NCI-H2029 treated with DMSO at 0.1 percent for 48 hours (cell line): ENCODE measurements at regions not wholly inside any gene's neighbourhood (a gene's known extent, or its start where the extent isn't known, plus 50 kb on each side); places are given as distances from the start of the nearest gene placed in this dataset.
"Not testable (repeated sequence)": the region's sequence is repeated elsewhere in the genome, so short reads cannot be mapped to it uniquely, and the experiment has no call there.

Experiments
- DNase-seq: peaks from one replicate; lab custom pipeline; 2025; lab: John Stamatoyannopoulos, UW

DNA sequence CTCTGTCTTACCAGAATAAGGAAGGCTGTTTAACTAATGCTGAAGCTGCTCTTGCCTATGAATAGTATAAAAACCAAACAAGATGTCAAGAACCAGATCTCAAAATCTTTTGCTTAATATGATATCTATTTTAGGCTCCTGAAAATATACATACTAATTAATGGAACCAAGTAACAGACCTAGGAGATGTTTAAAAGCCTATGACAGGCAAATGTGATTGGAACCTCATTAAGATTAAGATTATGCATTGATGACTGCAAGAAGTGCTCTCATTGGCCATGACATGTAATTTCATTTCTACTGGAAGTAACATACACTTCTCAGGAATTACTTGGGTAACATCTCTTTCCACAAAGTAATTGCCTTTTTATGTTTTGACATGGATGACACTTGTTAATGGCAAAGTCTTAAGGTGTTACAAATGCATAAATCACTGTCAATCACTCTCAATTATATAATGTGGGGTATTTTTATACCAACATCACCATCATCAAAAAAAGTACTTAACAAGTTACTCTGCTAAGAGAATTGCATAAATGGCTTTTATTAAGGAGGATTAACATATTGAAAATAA is 326.9 kb upstream of the MIR17HG start:
- no peak for DNase-seq

DNA sequence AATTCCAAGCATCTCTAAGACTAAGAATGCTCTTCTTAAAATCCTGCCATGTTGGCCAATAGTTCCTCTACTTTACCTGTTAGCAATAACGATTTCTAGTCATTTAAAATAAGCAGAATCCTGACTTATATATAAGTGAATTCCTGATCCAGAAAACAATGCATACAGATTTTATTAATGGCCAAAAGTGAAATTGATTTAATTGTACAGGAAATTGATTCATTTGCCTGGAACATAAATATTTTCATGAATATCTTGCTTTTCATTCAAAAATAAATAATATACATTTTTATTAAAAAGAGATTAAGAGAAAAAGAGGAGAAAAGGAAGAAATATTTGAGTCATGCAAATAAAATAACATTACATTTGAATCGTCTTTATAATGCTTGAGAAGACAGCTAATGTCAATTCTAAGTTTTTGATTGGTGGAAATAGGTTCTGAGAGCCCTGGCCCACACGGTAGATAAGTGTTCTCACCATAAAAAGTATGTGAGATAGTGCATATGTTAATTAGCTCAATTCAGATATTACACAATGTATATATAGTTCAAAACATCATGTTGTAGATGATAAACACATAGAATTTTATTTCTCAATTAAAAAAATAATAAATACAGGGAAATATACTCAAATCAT is 323.2 kb upstream of the MIR17HG start:
- DNase-seq, result no peak

DNA sequence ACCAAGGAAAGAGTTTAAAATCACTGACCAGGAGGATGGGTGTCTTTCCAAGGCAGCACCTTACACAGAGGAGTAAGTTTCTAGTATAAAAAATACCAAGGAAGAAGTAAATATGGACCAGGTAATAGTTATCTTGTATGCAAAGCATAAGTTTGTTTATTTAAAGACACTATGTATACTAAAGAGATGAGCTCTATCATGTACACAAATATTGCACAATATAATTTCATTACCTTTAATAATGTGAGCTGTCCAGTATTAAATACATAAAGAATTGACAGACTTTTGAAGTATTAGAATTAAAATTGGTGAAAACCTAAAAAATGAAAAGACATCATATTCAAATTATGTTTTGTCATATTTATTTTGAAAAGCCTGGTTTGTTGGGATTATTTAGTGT is 322.0 kb upstream of the MIR17HG start:
- DNase-seq, result no peak

DNA sequence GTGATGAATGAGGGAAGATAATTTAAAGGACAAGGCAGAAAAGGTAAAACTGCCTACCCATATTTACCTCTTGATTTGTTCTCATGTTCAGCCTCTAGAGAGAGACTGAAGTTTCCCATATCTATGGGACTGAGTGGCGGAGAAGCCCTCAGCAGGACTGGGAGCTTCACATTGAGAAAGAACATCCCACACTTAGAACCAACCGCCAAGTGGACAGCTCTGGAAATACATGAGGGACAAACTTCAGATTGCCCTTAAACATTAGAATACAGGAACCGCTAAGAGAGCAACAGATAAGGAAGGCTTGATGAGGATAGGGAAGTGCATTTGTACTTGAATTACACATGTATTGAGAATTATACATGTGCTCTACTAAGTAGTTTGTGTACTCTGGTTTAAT is 316.0 kb upstream of the MIR17HG start:
- DNase-seq, result no peak

DNA sequence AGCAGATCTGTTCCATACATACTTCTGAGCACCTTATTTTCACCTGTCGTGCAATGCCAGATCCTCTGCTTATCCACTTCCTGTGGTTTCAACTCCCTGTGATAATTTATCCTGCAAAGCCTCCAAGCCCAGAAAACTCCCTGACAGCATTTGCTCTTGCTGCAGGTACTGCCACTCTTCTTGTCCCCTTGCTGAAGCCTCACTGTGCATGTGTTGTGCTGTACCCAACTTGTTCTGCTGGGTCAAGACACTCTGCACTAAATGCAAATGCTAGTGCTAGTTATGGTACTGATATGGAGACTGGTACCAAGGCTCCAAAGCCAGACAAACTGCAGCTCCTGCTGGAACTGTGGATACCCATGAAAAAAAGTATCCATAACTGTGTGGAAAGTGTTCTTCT is 315.4 kb upstream of the MIR17HG start:
- DNase-seq, result no peak

DNA sequence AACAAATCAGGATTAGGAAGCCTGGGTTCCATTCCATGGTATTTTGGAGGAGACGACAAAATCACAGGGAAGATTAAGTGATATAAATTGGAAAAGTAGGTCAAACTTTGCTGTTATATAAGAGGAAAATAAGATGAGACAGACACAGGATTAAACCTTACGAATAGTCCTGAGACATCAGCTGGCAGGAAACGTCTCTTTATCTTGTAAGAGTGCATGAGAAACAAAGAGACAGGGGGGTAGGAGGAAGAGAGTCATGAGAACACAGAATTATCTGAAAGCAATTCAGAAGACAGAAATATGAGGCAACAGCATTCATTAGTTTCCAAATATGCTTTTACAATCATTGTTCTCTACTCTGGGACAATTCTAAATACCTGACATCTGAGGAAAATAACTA is 310.6 kb upstream of the MIR17HG start:
- DNase-seq, result no peak

DNA sequence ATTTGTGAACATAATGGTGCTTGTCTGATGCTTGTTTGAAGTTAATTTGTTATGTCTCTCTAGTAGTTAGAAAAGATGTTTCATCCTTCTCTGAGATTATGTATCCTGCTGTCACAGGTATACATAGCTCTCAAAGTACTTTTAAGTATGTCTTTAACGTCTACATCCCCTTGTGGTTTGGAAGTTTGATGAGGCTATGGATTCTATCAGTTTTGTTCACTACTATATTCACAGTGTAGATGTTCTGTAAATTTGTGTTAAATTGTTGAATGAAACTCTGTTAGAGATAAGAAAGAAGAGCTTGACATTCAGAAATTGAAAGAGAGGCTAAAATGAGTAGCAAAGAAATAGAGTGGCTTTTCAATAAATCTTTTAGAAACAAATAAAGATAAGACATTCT is 304.6 kb upstream of the MIR17HG start:
- no peak for DNase-seq

DNA sequence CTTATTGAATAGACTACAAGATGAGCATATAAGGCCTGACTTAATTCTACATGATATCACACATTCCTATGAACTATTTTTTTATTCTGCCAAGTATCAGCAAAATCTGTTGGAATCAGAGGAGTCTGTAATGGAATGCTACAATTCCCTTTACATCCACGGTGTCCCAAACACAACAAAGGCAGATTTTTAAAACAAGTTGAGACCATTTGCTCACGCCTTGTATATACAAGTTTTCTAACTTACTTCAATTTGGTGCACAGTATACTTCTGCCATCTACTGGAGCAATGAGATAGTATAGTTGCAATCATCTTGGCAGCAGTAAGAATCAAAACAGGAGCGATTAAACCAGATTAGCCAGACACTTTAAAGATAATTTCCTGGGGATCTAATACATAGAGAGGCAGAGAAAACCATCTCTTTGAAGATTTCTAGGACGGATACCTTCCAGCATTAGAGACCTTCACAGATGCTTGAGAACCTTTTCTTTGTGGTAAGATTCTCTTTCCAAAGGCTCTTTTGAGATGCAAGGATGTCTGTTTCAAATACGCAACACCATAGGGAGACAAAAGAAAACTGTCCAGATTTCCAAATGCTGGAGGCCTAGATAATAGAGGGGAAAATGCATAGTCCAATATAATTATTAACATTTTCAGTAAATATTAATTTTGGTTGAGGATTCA is 302.0 kb upstream of the MIR17HG start:
- no peak for DNase-seq

DNA sequence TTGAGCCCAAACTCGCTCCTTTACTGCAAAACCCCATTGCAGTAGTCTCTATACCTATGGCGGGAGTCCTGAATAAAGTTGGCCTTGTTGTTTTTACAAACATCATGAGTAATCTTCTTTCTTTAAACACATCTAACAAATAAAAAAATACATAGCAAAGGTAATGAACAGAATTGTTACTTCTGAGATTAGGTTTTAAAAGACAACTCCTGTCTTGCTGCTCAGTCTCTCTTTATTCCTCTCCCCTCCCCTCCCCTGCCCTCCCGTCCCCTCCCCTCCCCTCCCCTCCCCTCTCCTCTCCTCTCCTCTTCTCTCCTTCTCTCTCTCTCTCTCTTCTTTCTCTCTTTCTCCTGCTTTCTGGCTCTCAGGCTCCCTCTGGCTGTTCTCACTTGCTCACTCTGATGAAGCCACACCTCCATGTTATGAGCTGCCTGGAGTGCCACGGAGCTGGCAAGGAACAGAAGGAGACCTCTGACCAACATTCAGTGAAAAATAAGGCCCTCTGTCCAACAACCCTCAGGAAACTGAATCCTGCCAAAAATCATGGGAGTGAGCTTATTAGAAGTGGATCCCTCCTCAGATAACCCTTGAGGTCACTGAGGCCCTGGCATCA is 300.7 kb upstream of the MIR17HG start:
- DNase-seq, result no peak

DNA sequence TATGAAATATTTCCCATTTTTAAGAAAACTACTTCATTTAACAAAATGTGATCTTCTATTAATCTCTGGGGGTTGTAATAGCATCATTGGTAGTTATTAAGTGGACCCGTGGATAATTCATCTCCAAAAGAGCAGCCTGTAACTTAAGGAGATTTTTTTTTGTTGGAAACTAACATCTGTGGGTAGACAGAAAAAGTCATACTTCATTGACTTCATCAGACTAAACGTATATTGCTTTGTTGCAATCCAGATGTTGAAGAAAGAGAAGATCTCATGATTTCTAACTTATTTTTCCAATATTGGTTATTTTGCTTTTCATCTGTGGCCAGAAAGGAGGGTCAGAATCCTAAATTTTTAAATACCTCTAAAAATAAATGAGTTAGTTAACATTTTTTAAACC is 296.5 kb upstream of the MIR17HG start:
- DNase-seq, result no peak

DNA sequence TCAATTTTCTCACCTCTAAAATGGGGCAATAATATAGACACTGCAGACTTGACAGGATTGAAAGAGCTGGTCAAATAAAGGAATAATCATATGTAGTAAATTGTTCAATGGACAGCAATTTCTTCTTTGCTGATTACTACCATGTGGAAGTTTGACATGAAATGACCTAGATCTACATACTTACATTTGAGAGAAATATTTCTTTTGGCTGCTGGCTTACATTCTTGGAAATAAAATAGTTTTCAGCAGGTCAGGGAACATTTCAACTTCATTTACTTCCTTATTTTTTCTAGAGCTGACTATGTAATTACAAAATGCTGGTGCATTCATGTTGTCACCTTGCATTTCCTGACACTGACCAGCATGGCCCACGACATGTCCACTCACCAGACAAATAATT is 294.6 kb upstream of the MIR17HG start:
- no peak for DNase-seq

DNA sequence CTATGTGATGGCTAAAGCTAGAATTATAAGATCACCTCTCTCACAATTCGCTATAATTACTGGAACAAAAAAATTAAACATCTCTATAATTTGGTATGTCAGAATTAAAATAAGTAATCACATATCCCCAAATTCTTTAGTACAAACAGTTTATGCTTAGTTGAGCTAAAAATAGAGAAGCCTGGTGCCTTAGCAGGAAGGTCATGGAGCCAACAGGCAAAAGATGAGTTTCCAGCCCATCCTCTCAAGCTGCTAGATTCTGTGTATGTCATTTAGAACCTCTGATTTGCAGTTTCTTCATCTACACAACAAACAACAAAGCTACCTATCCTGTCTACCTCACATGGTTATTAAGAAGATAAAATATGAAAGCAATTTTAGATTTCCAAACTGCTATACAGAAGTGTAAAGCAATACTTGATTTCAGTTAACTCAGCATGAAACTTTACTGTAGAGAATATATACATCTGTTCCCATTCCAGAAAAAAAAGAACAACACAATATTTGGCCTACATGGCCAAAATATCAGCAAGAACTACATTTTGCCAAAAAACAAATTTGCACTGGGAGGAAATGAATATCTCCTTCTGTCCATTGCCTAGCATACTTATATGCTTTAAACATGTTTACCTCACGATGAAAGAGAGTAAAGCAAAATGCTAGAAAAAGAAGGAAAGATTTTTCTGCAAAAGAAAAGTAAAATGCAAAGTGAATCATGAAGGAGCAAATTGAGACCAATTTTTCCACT is 294.0 kb upstream of the MIR17HG start:
- DNase-seq, result no peak

DNA sequence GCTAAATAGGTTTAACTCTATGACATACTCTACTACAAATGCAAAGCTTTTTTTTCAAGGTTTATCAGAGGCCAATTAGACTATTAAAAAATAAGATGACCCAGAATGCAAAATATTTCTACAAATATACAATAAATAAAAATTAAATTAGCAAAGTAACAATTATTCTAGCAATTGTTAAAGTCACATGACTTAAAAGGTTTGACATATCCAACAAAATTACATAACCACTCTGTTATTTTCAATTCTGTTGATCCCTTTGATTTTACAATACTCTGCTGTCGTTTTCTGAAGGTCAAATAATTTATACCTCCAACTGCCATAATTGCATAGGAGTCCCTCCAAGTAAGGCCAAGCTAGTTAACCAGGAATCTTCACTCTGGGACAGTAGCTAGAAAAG is 292.6 kb upstream of the MIR17HG start:
- DNase-seq, result no peak

DNA sequence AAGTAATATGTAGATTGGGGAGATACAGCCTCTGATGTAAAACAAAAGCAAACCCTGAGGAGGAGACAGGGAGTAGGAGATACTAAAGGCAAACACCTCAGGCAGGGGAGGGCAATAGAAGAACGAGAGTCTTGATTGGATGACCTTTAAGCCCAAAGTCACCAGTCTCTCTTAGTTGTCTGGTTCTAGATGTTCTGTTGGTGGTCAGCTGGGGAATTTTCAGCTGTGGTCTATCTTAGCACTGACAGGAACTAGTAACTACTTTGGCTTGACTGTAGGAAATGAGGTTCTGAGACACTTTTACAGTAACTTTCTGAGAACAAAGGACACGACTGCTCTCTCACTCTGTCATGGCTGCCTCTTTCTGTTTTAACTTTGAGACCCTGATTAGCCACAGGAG is 290.7 kb upstream of the MIR17HG start:
- DNase-seq, result no peak

DNA sequence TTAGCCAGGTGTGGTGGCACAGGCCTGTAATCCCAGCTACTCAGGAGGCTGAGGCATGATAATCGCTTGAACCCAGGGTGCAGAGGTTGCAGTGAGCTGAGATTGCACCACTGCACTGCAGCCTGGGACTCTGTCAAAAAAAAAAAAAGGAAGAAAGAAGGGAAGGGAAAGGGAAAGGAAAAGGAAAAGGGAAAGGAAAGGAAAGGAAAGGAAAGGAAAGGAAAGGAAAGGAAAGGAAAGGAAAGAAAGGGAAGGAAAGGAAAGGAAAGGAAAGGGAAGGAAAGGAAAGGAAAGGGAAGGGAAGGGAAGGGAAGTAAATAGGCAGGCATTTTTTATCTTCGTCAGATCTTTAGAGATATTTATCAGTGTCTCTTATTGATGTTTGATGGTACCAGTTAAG is 290.0 kb upstream of the MIR17HG start:
- not testable (repeated sequence) for DNase-seq

DNA sequence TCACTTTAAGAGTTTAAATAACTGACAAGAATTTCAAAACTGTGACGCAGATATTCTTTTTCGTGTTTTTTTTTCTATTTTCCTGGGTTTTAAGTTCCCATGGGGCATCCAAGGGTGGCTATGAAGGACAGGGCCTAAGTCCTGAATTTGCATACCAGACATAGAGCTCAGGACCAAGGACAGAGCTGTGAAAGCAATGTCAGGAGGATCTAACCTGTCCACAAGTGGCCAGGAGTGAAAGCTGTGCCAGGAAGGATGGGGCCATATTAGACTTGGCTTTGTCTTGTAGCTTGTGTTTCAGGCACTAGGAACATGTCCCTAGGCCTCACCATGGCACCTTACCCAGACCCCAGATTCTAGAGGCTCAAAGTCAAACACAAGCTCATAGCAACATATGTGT is 289.4 kb upstream of the MIR17HG start:
- DNase-seq, result no peak

DNA sequence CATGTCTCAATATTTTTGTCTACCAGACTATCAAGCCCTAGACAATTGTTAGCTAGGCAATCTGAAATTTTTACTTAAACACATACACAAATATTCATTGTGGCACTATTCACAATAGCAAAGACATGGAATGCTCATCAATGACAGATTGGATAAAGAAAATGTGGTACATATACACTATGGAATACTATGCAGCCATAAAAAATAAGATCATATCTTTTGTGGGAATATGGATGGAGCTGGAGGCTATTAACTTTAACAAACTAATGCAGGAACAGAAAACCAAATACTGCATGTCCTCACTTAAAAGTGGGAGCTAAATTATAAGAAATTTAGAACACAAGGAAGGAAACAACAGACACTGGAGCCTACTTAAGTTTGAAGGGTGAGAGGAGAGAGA is 288.6 kb upstream of the MIR17HG start:
- no peak for DNase-seq

DNA sequence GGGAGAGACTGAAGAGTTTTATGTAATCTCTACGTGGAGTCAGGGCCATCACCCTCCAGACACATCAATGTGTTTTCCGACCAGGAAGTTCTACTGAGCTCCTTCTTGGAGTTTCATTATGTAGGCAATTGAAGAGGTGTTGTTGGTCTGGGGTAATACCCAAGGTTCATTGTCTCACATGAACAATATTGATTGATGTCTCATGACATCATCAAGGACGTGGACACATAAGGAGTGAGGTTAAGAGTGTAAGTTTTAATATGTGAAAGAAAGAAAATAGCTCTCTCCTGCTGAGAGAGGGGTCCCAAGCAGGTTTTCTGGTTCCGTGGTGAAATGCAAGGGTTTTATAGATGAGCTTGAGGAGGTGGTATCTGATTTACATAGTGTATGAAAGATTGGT is 280.7 kb upstream of the MIR17HG start:
- DNase-seq, result no peak

DNA sequence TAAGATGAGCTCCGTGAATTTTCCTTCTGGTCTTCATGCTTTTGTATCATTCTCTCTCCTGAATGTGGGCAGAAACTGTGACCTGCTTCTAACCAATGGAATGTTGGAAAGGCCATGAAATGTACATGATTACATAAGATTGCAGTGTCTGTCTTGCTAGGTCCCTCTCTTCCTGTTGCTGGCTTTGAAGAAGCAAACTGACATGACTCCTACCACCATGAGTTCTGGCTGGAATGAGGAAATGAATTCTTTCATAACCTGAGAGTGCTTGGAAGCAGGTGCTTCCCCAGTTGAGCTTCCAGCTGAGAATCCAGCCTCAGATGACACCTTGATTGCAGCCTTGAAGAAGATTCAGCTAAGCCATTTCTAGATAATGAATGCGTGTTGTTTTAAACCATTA is 275.0 kb upstream of the MIR17HG start:
- no peak for DNase-seq

DNA sequence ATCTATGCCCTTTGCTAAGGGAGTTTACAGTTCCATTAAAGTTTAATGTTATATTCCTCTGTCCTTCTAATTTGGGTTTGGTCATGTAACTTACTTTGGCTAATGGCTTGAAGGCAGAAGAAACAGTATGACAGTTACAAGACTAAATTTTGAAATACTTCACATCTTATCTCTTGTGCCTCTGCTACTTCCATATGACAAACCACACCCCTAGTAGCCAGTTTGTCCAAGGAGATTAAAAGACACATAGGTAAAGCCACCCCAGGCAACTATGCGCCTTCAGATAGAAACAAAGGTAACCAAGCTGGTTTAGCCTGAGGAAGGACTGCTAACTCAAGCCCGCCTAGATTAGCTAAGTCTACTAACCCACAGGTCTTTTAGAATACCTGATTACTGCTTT is 273.4 kb upstream of the MIR17HG start:
- DNase-seq, result no peak

DNA sequence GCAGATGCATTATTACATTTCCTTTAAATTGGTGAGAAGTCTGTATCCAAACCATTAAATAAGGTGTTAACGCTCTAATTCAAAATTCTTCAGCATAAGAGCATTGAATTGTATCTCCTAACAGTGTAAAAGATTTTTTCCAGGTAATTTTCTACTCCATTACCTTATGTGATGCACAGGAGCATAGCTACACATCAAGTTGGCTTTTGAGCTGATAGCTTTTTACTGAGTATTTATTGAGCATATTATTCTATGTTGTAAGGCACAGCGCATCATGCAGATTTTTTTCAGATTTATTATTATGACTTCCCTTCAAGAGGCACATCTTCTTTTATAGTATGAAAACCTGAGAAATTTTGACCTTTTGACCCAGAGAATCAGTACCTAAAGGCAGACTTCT is 270.7 kb upstream of the MIR17HG start:
- no peak for DNase-seq

DNA sequence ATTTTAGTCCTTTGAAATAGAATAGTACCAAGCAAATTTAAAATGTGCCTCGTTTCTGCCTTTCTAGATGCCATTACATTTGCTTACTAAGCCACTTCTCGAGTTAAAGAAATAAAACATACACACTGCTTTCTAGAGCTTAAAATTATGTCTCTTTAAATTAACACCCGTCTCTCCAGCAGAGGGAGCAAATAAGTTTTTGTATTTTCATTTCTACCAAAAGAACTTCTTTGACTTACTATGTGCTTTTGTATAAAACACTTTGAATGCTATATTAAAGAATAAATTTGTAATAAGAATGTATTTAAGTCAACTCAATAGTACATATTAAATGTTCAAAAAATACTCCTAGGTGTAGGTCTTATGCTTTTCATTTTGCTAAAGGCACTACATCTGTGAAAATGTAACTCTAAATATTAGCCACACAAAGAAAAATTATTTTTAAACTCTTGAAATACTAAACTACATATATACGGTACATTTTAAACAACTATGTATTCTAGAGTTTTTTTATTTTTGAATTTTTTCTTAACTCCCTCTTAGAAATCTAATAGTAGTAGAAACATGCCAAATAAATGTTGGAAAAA is 269.3 kb upstream of the MIR17HG start:
- no peak for DNase-seq
